Glomerular endothelial cell (primary cell): ENCODE measurements at regions not wholly inside any gene's neighbourhood (a gene's known extent, or its start where the extent isn't known, plus 50 kb on each side); places are given as distances from the start of the nearest gene placed in this dataset.
"Not testable (repeated sequence)": the region's sequence is repeated elsewhere in the genome, so short reads cannot be mapped to it uniquely, and the experiment has no call there.

Experiments used
- DNase-seq: peaks from one replicate; pipeline ENCODE4 v3.0.0-alpha.2; 2011; ENCODE audit warnings: low read depth, low spot score; ENCODE audit errors: extremely low read depth

GRCh38 chr5:38607396-38607795 is 51.0 kb upstream of the LIFR start:
- no peak for DNase-seq

GRCh38 chr5:38607930-38608564 is 51.6 kb upstream of the LIFR start:
- DNase-seq: no peak

GRCh38 chr5:38608874-38609273 is 52.4 kb upstream of the LIFR start:
- DNase-seq: no peak

- DNase-seq: no peak
Observed at GRCh38 chr5:38612851-38613250, 56.4 kb upstream of the LIFR start.

- no peak for DNase-seq
Observed at GRCh38 chr5:38613490-38613889, 57.0 kb upstream of the LIFR start.

GRCh38 chr5:38613992-38614836 is 57.8 kb upstream of the LIFR start:
- no peak for DNase-seq

- no peak for DNase-seq
Observed at GRCh38 chr5:38615042-38615441, 58.6 kb upstream of the LIFR start.

GRCh38 chr5:38615981-38616451 is 59.6 kb upstream of the LIFR start:
- DNase-seq: no peak

- no peak for DNase-seq
Observed at GRCh38 chr5:38618154-38618553, 61.7 kb upstream of the LIFR start.

- no peak for DNase-seq
Observed at GRCh38 chr5:38621331-38621730, 64.9 kb upstream of the LIFR start.

GRCh38 chr5:38621840-38622437 is 65.5 kb upstream of the LIFR start:
- DNase-seq: no peak

GRCh38 chr5:38622723-38623129 is 66.3 kb upstream of the LIFR start:
- no peak for DNase-seq

- DNase-seq: not testable (repeated sequence)
Observed at GRCh38 chr5:38624541-38624940, 68.1 kb upstream of the LIFR start.

GRCh38 chr5:38631376-38631775 is 74.9 kb upstream of the LIFR start:
- DNase-seq: not testable (repeated sequence)

- DNase-seq: peak; percentile 20
Observed at GRCh38 chr5:38634568-38635369, 78.3 kb upstream of the LIFR start.

GRCh38 chr5:38636626-38637025 is 80.2 kb upstream of the LIFR start:
- DNase-seq: no peak

GRCh38 chr5:38638656-38639055 is 82.2 kb upstream of the LIFR start:
- no peak for DNase-seq

- no peak for DNase-seq
Observed at GRCh38 chr5:38639377-38640358, 83.2 kb upstream of the LIFR start.

GRCh38 chr5:38641003-38641402 is 84.6 kb upstream of the LIFR start:
- no peak for DNase-seq
